ENCODE measurements at regions not wholly inside any gene's neighbourhood (a gene's known extent, or its start where the extent isn't known, plus 50 kb on each side); places are given as distances from the start of the nearest gene placed in this dataset.

GRCh38 chr12:95411466-95411865, 62.5 kb upstream of the METAP2 start:
- no peak for TF ChIP-seq CTCF (IDR thresholded peaks at IDR 0.05 in 8 of 11, conservative IDR thresholded peaks at IDR 0.05 in 3 of 11)
- TF ChIP-seq POLR2A (IDR thresholded peaks at IDR 0.05): no peak

All from spleen (tissue), 7 donors.